HCT116 (cell line): ENCODE measurements at regions not wholly inside any gene's neighbourhood (a gene's known extent, or its start where the extent isn't known, plus 50 kb on each side); places are given as distances from the start of the nearest gene placed in this dataset.

Experiments used
- ATAC-seq: fragments of 200-7000 bp; cut with Tn5 transposase; 2 replicates; pipeline ENCODE4 v1.9.1; 2020; ENCODE audit warnings: mild to moderate bottlenecking, moderate library complexity
- BruUV-seq: library from RNA; stranded (reverse); fragments of 400-500 nt; replicated peaks from 2 replicates; lab custom pipeline; 2021; lab: Mats Ljungman, UMichigan
- CTCF ChIA-PET: fragments of 300-600 bp; sonication (Branson Sonifier 250); formaldehyde crosslinking; loops from one replicate; lab custom pipeline; 2021; ENCODE audit warnings: antibody characterized with exemption; lab: Charles Lee
- POLR2A ChIA-PET: fragments of 300-600, 350-600 bp; sonication (Branson Sonifier 250); formaldehyde crosslinking; loops from one replicate; lab custom pipeline; 2021; ENCODE audit warnings: antibody characterized with exemption; lab: Charles Lee
- RAD21 ChIA-PET, 2 experiments: fragments of 300-600 bp; sonication (Branson Sonifier 250); formaldehyde crosslinking; loops; one replicate each; lab custom pipeline; 2023; ENCODE audit warnings: low total read pairs in 2 of 2; ENCODE audit not compliant: uncharacterized antibody in 2 of 2, unreplicated experiment in 2 of 2, low non-redundant PET in 1 of 2; lab: Charles Lee
- DNase-seq: peaks from one replicate; pipeline ENCODE4 v3.0.0-alpha.2; 2010; ENCODE audit warnings: low read depth, low spot score
- H2AFZ ChIP-seq: fragments of 200-600 bp; shearing (Covaris generic), sonication (generic); 2 replicates; pipeline ENCODE4 v1.6.1; 2017; ENCODE audit warnings: low read depth, mixed run types, mixed read lengths, antibody characterized with exemption, low read length; ENCODE audit not compliant: poor library complexity, severe bottlenecking
- H3K27ac ChIP-seq: 2 replicates; pipeline ENCODE4 v1.5.1; 2012; ENCODE audit warnings: low read depth, low read length
- H3K27me3 ChIP-seq: fragments of 200-600 bp; sonication (generic); 2 replicates; pipeline ENCODE4 v1.6.1; 2016; ENCODE audit warnings: mixed run types, low read length, mixed read lengths; ENCODE audit not compliant: insufficient read depth
- H3K36me3 ChIP-seq, 2 experiments: fragments of 200-500 bp in 1 of 2; fragments of 200-600 bp in 1 of 2; sonication (Bioruptor generic) in 1 of 2; sonication (generic) in 1 of 2; 2 replicates each; pipeline versions ENCODE4 v1.5.1 to v1.6.1; 2014 to 2016; ENCODE audit warnings: low read length in 2 of 2, inconsistent platforms in 1 of 2, mixed read lengths in 1 of 2, mixed run types in 1 of 2; ENCODE audit not compliant: insufficient read depth in 2 of 2, control insufficient read depth in 1 of 2
- H3K4me1 ChIP-seq, 2 experiments: fragments of 200-600 bp in 1 of 2; sonication (generic) in 1 of 2; 2 replicates each; pipeline versions ENCODE4 v1.5.1 to v1.6.1; 2012 to 2017; ENCODE audit warnings: low read length in 2 of 2, inconsistent platforms in 1 of 2, mild to moderate bottlenecking in 1 of 2, mixed read lengths in 1 of 2, mixed run types in 1 of 2, moderate library complexity in 1 of 2; ENCODE audit not compliant: insufficient read depth in 2 of 2, control insufficient read depth in 1 of 2
- H3K4me2 ChIP-seq: fragments of 200-600 bp; sonication (generic); 2 replicates; pipeline ENCODE4 v1.6.1; 2017; ENCODE audit warnings: mixed run types, low read length, mixed read lengths
- H3K4me3 ChIP-seq, 2 experiments: fragments of 200-600 bp in 1 of 2; sonication (generic) in 1 of 2; replicated peaks in 1 of 2; 2 replicates each; pipeline ENCODE4 v1.5.1; 2011 to 2016; ENCODE audit warnings: low read length in 2 of 2, control low read depth in 1 of 2, low read depth in 1 of 2, mild to moderate bottlenecking in 1 of 2, mixed read lengths in 1 of 2, mixed run types in 1 of 2
- H3K79me2 ChIP-seq: fragments of 200-600 bp; sonication (generic); 2 replicates; pipeline ENCODE4 v1.6.1; 2017; ENCODE audit warnings: mild to moderate bottlenecking, mixed run types, low read length, moderate library complexity, mixed read lengths; ENCODE audit not compliant: insufficient read depth
- H3K9ac ChIP-seq: fragments of 200-600 bp; sonication (generic); 2 replicates; pipeline ENCODE4 v1.6.1; 2016; ENCODE audit warnings: low read length, mixed read lengths
- H3K9me2 ChIP-seq: fragments of 200-600 bp; sonication (generic), shearing (Covaris generic); 2 replicates; pipeline ENCODE4 v1.6.1; 2017; ENCODE audit warnings: mixed run types, mild to moderate bottlenecking, moderate library complexity; ENCODE audit not compliant: insufficient read depth
- H3K9me3 ChIP-seq, 2 experiments: fragments of 200-500 bp in 1 of 2; fragments of 200-600 bp in 1 of 2; sonication (Bioruptor generic) in 1 of 2; sonication (generic) in 1 of 2; 2 replicates each; pipeline ENCODE4 v1.6.1; 2014 to 2017; ENCODE audit warnings: low read length in 2 of 2, mixed read lengths in 2 of 2, inconsistent platforms in 1 of 2, low read depth in 1 of 2, mild to moderate bottlenecking in 1 of 2, mixed run types in 1 of 2, moderate library complexity in 1 of 2; ENCODE audit not compliant: control insufficient read depth in 1 of 2, insufficient read depth in 1 of 2
- H4K20me1 ChIP-seq: fragments of 200-600 bp; sonication (generic), shearing (Covaris generic); 2 replicates; pipeline ENCODE4 v1.6.1; 2017; ENCODE audit warnings: mixed run types, mild to moderate bottlenecking, moderate library complexity; ENCODE audit not compliant: insufficient read depth
- ELF1 ChIP-seq: IDR thresholded peaks from 2 replicates; pipeline ENCODE4 v1.6.1; 2012; ENCODE audit warnings: low read depth, borderline replicate concordance
- EZH2phosphoT487 ChIP-seq: fragments of 200-600 bp; IDR thresholded peaks from 2 replicates; pipeline ENCODE4 v1.6.1; 2018; ENCODE audit warnings: antibody characterized with exemption, borderline replicate concordance
- FOSL1 ChIP-seq: IDR thresholded peaks from 2 replicates; pipeline ENCODE4 v1.6.1; 2012; ENCODE audit warnings: low read depth
- JUND ChIP-seq: IDR thresholded peaks from 2 replicates; pipeline ENCODE4 v1.6.1; 2012
- POLR2AphosphoS5 ChIP-seq: IDR thresholded peaks from 2 replicates; pipeline ENCODE4 v1.6.1; 2011; ENCODE audit warnings: mild to moderate bottlenecking, low read depth, low read length, moderate library complexity
- SRF ChIP-seq: IDR thresholded peaks from 2 replicates; pipeline ENCODE4 v1.6.1; 2012; ENCODE audit warnings: low read depth
- TCF7L2 ChIP-seq: IDR thresholded peaks from 2 replicates; pipeline ENCODE4 v1.7.0; 2011; ENCODE audit warnings: borderline replicate concordance, inconsistent platforms; ENCODE audit not compliant: insufficient read depth, insufficient read length; ENCODE audit errors: extremely low read depth
- YY1 ChIP-seq: IDR thresholded peaks from 2 replicates; pipeline ENCODE4 v1.6.1; 2011; ENCODE audit warnings: low read length, low read depth, moderate library complexity, mild to moderate bottlenecking; ENCODE audit not compliant: insufficient replicate concordance; ENCODE audit errors: extremely low read depth
- ZBTB33 ChIP-seq: IDR thresholded peaks from 2 replicates; pipeline ENCODE4 v1.6.1; 2011; ENCODE audit warnings: mild to moderate bottlenecking, low read length, moderate library complexity; ENCODE audit not compliant: insufficient replicate concordance; ENCODE audit errors: extremely low read depth
- intact Hi-C: fragments of 100-400 bp; cut with micrococcal nuclease; formaldehyde crosslinking; loops from 2 replicates; pipeline ENCODE4 v1.10.0; 2022

- Histone ChIP-seq H4K20me1 (no peaks in the 10 kb centered on the region), H2AFZ (no peak overlapping the region), H3K4me1 (no peaks in the 10 kb centered on the region), H3K27ac (no peak overlapping the region), H3K79me2 (no peaks in the 10 kb centered on the region), H3K4me2 (no peak overlapping the region), H3K27me3 (peaks cover 51% of the 10 kb centered on the region), H3K9ac (no peak overlapping the region), H3K36me3 (no peaks in the 10 kb centered on the region), H3K4me3 (no peak overlapping the region), H3K9me2 (no peaks in the 10 kb centered on the region), H3K9me3 (no peaks in the 10 kb centered on the region)
- DNase-seq (no peak), ATAC-seq (no peak)
- no peak for TF ChIP-seq TCF7L2
- TF ChIP-seq FOSL1 = no peak
- TF ChIP-seq JUND = no peak
- no peak for TF ChIP-seq YY1
- no peak for TF ChIP-seq SRF
- TF ChIP-seq POLR2AphosphoS5 = no peak
- no peak for TF ChIP-seq ZBTB33
- no peak for TF ChIP-seq EZH2phosphoT487
- TF ChIP-seq ELF1 = no peak
- BruUV-seq = no TSS peak
- ChIA-PET RAD21 (no interaction called here), POLR2A (no interaction called here), CTCF (no interaction called here)
- intact Hi-C loops = no loop called here
These were observed 82.1 kb upstream of the CCL1 start for GRCh38 chr17:34445101-34445500.
